ENCODE measurements at regions not wholly inside any gene's neighbourhood (a gene's known extent, or its start where the extent isn't known, plus 50 kb on each side); places are given as distances from the start of the nearest gene placed in this dataset.

- no peak for TF ChIP-seq POLR2A (IDR thresholded peaks at IDR 0.05)
- TF ChIP-seq CTCF (IDR thresholded peaks at IDR 0.05) = no peak
- intact Hi-C loops (cut with DNase I) = no loop called here
- DNase-seq (no peak), ATAC-seq (no peak)
- Histone ChIP-seq H3K4me1 (peaks cover 0 to 36% (median 14%) of the 10 kb centered on the region in 4 donors), H3K27ac (no peak overlapping the region), H3K27me3 (no peaks in the 10 kb centered on the region), H3K4me3 (no peak overlapping the region), H3K9me3 (no peaks in the 10 kb centered on the region), H3K36me3 (no peaks in the 10 kb centered on the region)
- WGBS (ENCODE audit: insufficient coverage, low coverage, low lambda C conversion rate, missing lambda C conversion rate) = 93% methylated on average over 6 of the region's 6 CpGs
Measured at GRCh38 chr4:140240237-140240636, 86.3 kb upstream of the MAML3 start.

- 88% methylated on average over 7 of the region's 7 CpGs for WGBS (ENCODE audit: insufficient coverage, low coverage, low lambda C conversion rate, missing lambda C conversion rate)
- DNase-seq (no peak), ATAC-seq (no peak)
- Histone ChIP-seq H3K36me3 (no peaks in the 10 kb centered on the region), H3K9me3 (no peaks in the 10 kb centered on the region), H3K4me1 (peaks cover 0 to 36% (median 14%) of the 10 kb centered on the region in 4 donors), H3K27ac (peak overlapping the region in 1 of 3 donors; percentile 90), H3K27me3 (no peaks in the 10 kb centered on the region), H3K4me3 (no peak overlapping the region)
- intact Hi-C loops (cut with DNase I) = no loop called here
- TF ChIP-seq POLR2A (IDR thresholded peaks at IDR 0.05) (no peak), CTCF (IDR thresholded peaks at IDR 0.05) (no peak)
Measured at GRCh38 chr4:140239311-140239710, 85.3 kb upstream of the MAML3 start.

GRCh38 chr4:140238351-140239056 is 84.5 kb upstream of the MAML3 start:
- H3K4me3 ChIP-seq = no peak overlapping the region
- 40% methylated on average over 4 of the region's 13 CpGs for WGBS (ENCODE audit: insufficient coverage, low coverage, low lambda C conversion rate, missing lambda C conversion rate)
- no peaks in the 10 kb centered on the region for H3K27me3 ChIP-seq
- H3K4me1 ChIP-seq = peaks cover 0 to 36% (median 14%) of the 10 kb centered on the region in 4 donors
- peak overlapping the region; percentile 52 to 90 (median 81) for H3K27ac ChIP-seq
- peak; percentile 88 to 95 (median 92) for ATAC-seq
- intact Hi-C loops (cut with DNase I) = no loop called here
- TF ChIP-seq POLR2A (IDR thresholded peaks at IDR 0.05) (peak; percentile 53), CTCF (IDR thresholded peaks at IDR 0.05) (no peak)
- DNase-seq = peak; percentile 92 to 97 (median 95)
- no peaks in the 10 kb centered on the region for H3K36me3 ChIP-seq
- H3K9me3 ChIP-seq = no peaks in the 10 kb centered on the region

GRCh38 chr4:140237616-140238350 is 83.8 kb upstream of the MAML3 start:
- ATAC-seq (peak; percentile 53 to 66 (median 60)), DNase-seq (peak; percentile 57 to 68 (median 66))
- intact Hi-C loops (cut with DNase I) = no loop called here
- Histone ChIP-seq H3K4me3 (no peak overlapping the region), H3K27me3 (no peaks in the 10 kb centered on the region), H3K27ac (peak overlapping the region; percentile 52 to 90 (median 81)), H3K9me3 (no peaks in the 10 kb centered on the region), H3K36me3 (no peaks in the 10 kb centered on the region), H3K4me1 (peaks cover 0 to 36% (median 14%) of the 10 kb centered on the region in 4 donors)
- WGBS (ENCODE audit: insufficient coverage, low coverage, low lambda C conversion rate, missing lambda C conversion rate) = 38% methylated on average over 12 of the region's 16 CpGs
- TF ChIP-seq CTCF (IDR thresholded peaks at IDR 0.05) = no peak

Data from right lobe of liver (tissue), 6 donors.